Erythroblast (primary cell): ENCODE measurements at regions not wholly inside any gene's neighbourhood (a gene's known extent, or its start where the extent isn't known, plus 50 kb on each side); places are given as distances from the start of the nearest gene placed in this dataset.

ENCODE experiments used
- GATA1 ChIP-seq: IDR thresholded peaks from 2 replicates; pipeline ENCODE4 v1.6.1; 2011; ENCODE audit warnings: low read depth, mild to moderate bottlenecking, control low read depth, low read length, moderate library complexity
- POLR2A ChIP-seq: IDR thresholded peaks from 2 replicates; pipeline ENCODE4 v1.6.1; 2011; ENCODE audit warnings: mild to moderate bottlenecking, low read length

DNA sequence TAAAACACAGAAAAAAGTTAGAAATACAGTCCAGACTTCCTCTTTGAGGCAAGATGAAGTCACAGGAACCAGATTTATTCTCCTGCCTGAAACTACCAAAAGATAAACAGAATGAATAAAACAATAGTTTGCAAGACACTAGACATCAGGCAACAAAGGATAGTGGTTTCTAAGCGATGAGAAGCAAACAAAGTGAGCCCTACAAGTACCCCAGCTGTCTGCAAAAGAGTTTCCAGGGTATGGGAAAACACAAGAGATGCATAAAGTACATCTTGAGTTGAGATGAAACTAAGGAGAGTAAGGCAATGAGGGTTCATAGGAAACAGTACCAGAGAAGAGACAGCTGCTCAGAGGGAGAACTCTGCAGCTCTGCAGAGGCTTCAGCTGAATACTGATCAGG lies 83.3 kb upstream of the COL24A1 start:
- TF ChIP-seq POLR2A: no peak
- TF ChIP-seq GATA1: no peak
